ENCODE measurements at regions not wholly inside any gene's neighbourhood (a gene's known extent, or its start where the extent isn't known, plus 50 kb on each side); places are given as distances from the start of the nearest gene placed in this dataset.

GRCh38 chr3:34065901-34066300, 267.5 kb downstream of the PDCD6IP start:
- H3K4me1 Mint-ChIP-seq (ENCODE audit: low read depth, unreplicated experiment): no peaks in the 10 kb centered on the region
- no peaks in the 10 kb centered on the region for H3K36me3 Mint-ChIP-seq (ENCODE audit: insufficient read depth, unreplicated experiment)
- BruUV-seq (replicated peaks): no TSS peak
- H3K27me3 Mint-ChIP-seq (ENCODE audit: unreplicated experiment): peaks cover 6% of the 10 kb centered on the region
- intact Hi-C loops (cut with micrococcal nuclease; ENCODE audit: unreplicated experiment): no loop called here
- no peaks in the 10 kb centered on the region for H3K9me3 Mint-ChIP-seq (ENCODE audit: low read depth, unreplicated experiment)
- TF ChIP-seq CTCF (IDR thresholded peaks at IDR 0.05; ENCODE audit: unreplicated experiment): no peak
- no peak for DNase-seq
- H3K27ac Mint-ChIP-seq (ENCODE audit: unreplicated experiment): no peak overlapping the region
- no peak overlapping the region for H3K4me3 Mint-ChIP-seq (ENCODE audit: low read depth, unreplicated experiment)
- CTCF ChIA-PET: no interaction called here

- H3K4me3 Mint-ChIP-seq (ENCODE audit: low read depth, unreplicated experiment): no peak overlapping the region
- CTCF ChIA-PET: no interaction called here
- no peak overlapping the region for H3K27ac Mint-ChIP-seq (ENCODE audit: unreplicated experiment)
- H3K27me3 Mint-ChIP-seq (ENCODE audit: unreplicated experiment): peaks cover 10% of the 10 kb centered on the region
- H3K4me1 Mint-ChIP-seq (ENCODE audit: low read depth, unreplicated experiment): no peaks in the 10 kb centered on the region
- BruUV-seq (replicated peaks): no TSS peak
- DNase-seq: no peak
- TF ChIP-seq CTCF (IDR thresholded peaks at IDR 0.05; ENCODE audit: unreplicated experiment): no peak
- intact Hi-C loops (cut with micrococcal nuclease; ENCODE audit: unreplicated experiment): no loop called here
- no peaks in the 10 kb centered on the region for H3K9me3 Mint-ChIP-seq (ENCODE audit: low read depth, unreplicated experiment)
- H3K36me3 Mint-ChIP-seq (ENCODE audit: insufficient read depth, unreplicated experiment): no peaks in the 10 kb centered on the region
Observed at GRCh38 chr3:34066328-34066727, 267.9 kb downstream of the PDCD6IP start.

DNA sequence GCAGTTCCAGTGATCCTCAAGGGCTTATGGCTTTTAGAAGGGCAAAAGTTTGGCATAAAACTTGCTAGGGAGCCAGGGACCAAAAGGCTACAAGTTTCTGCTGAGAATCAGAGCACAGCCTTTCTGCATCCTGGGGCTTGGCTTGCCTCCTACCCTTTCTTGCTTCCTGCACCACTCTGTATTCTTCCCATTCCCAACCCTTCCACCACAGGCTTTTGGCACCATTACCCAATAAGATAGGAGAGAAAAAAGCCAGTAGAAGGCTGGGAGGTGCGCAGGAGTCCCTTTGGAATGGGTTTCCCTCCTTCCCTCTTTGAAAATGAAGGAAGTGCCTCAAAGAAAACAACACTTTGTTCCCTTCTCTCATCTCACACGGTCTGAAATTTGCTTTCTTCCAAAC, 268.6 kb downstream of the PDCD6IP start:
- intact Hi-C loops (cut with micrococcal nuclease; ENCODE audit: unreplicated experiment): no loop called here
- DNase-seq: no peak
- no TSS peak for BruUV-seq (replicated peaks)
- CTCF ChIA-PET: no interaction called here
- no peak for TF ChIP-seq CTCF (IDR thresholded peaks at IDR 0.05; ENCODE audit: unreplicated experiment)
- H3K27ac Mint-ChIP-seq (ENCODE audit: unreplicated experiment): no peak overlapping the region
- no peak overlapping the region for H3K4me3 Mint-ChIP-seq (ENCODE audit: low read depth, unreplicated experiment)
- no peaks in the 10 kb centered on the region for H3K4me1 Mint-ChIP-seq (ENCODE audit: low read depth, unreplicated experiment)
- no peaks in the 10 kb centered on the region for H3K36me3 Mint-ChIP-seq (ENCODE audit: insufficient read depth, unreplicated experiment)
- no peaks in the 10 kb centered on the region for H3K9me3 Mint-ChIP-seq (ENCODE audit: low read depth, unreplicated experiment)
- peaks cover 17% of the 10 kb centered on the region for H3K27me3 Mint-ChIP-seq (ENCODE audit: unreplicated experiment)

GRCh38 chr3:34067536-34068051, 269.2 kb downstream of the PDCD6IP start:
- intact Hi-C loops (cut with micrococcal nuclease; ENCODE audit: unreplicated experiment): no loop called here
- Mint-ChIP-seq H3K4me3 (ENCODE audit: low read depth, unreplicated experiment) (no peak overlapping the region), H3K27ac (ENCODE audit: unreplicated experiment) (no peak overlapping the region), H3K36me3 (ENCODE audit: insufficient read depth, unreplicated experiment) (no peaks in the 10 kb centered on the region), H3K4me1 (ENCODE audit: low read depth, unreplicated experiment) (no peaks in the 10 kb centered on the region), H3K9me3 (ENCODE audit: low read depth, unreplicated experiment) (no peaks in the 10 kb centered on the region), H3K27me3 (ENCODE audit: unreplicated experiment) (peaks cover 19% of the 10 kb centered on the region)
- no peak for DNase-seq
- TF ChIP-seq CTCF (IDR thresholded peaks at IDR 0.05; ENCODE audit: unreplicated experiment): no peak
- no TSS peak for BruUV-seq (replicated peaks)
- CTCF ChIA-PET: no interaction called here

All from Calu3 (cell line).